Left kidney (tissue), 1 donor: ENCODE measurements at regions not wholly inside any gene's neighbourhood (a gene's known extent, or its start where the extent isn't known, plus 50 kb on each side); places are given as distances from the start of the nearest gene placed in this dataset.

Experiments
- DNase-seq: peaks from one replicate; pipeline ENCODE4 v3.0.0-alpha.2; 2013

DNA sequence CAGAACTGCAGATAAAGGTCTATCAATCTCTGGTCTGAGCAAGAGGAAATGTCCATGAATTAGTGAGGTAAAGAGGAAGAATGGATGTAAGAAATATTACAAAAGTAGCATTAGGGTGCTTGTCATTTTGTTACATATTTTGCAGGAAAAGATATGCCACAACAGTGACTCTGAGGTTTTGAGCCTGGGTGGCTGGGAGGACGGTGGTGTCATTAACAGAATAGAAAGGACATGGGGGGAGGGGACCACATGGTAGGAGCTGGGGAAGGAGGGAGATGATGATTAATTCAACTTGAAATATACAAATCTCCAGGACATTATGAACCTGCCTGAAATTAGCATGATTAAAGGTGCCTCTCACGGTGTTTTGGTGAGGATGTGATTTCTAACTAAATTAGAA is 245.5 kb upstream of the MDFIC2 start:
- no peak for DNase-seq

- no peak for DNase-seq
Measured at GRCh38 chr3:70556056-70556455, 243.6 kb upstream of the MDFIC2 start.

GRCh38 chr3:70554170-70554569 is 241.7 kb upstream of the MDFIC2 start:
- DNase-seq = no peak

- peak; percentile 46 for DNase-seq
Measured at GRCh38 chr3:70550723-70551319, 238.4 kb upstream of the MDFIC2 start.

DNA sequence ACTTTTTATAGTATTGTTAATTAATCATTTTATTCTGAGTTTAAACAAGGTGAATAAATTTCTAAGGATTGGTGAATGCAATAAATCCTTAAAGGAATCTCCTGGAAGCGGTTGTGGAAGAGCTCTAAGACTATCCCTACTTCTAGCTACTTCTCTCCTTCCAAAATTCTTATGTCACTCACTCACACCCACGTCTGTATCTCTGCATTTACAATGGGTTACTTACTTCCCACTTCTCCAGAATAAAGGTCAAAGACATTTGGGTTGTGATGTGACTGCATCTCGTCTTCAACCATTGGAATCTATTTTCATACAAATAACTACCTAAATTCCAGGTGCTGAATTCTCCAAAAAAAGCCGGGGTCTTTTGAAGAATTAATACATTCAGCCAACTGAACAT is 234.2 kb upstream of the MDFIC2 start:
- DNase-seq = no peak

DNA sequence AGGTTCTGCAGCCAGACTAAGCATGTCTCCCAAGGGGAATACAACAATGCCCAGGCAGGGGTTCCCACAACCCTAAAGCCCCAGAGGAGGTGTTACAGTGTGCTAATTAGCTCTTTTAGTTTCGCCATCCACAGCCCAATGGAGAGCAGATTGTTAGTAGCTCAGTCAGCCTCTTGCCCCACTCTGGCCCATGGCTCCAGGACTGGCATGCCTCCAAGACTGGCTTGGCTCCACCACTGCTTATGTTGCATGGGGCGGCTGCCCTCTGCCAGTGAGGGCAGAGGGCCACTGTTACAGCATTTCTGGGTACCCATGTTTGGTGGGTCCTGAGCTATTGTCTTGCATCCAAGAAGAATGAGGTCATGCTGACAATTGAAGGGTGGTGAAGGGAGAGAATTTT is 231.1 kb upstream of the MDFIC2 start:
- DNase-seq = no peak

DNA sequence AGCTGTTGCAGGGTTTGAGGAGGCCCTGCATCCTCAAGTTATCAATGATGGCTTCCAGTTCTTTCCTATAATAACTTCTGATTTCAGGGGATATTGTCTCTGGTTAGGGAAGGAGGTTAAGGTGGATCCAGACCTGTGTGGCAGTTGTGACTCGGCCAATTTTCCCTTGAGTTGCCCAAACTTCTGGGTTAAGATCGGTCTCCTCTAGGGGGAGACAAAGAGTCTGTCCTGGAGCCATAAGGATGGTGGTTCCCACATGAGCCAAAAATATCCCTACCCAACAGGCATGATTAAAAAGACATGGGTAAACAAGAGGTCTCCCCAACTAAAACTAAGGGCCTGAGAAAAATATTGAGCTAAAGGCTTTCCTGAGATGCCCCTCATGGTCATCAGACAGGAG is 227.5 kb upstream of the MDFIC2 start:
- no peak for DNase-seq

DNA sequence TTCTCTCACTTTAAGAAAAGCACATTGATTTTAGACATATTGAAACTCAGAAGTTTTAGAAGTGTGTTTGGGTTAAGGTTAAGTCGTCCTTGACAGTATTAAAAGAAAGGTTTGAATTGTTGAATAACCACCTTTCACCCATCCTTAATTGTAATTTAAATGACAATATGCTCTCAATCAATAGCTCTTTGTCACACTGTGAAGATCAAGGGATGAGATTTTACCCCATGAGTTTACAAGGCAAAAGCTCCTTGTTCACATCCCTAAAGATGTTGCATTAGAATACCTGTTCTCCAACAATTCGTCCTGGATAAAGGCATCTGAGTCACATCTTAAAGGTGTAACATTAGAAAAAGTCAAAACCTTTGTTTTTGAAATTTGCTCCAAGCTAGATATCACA is 220.4 kb upstream of the MDFIC2 start:
- DNase-seq = no peak

DNA sequence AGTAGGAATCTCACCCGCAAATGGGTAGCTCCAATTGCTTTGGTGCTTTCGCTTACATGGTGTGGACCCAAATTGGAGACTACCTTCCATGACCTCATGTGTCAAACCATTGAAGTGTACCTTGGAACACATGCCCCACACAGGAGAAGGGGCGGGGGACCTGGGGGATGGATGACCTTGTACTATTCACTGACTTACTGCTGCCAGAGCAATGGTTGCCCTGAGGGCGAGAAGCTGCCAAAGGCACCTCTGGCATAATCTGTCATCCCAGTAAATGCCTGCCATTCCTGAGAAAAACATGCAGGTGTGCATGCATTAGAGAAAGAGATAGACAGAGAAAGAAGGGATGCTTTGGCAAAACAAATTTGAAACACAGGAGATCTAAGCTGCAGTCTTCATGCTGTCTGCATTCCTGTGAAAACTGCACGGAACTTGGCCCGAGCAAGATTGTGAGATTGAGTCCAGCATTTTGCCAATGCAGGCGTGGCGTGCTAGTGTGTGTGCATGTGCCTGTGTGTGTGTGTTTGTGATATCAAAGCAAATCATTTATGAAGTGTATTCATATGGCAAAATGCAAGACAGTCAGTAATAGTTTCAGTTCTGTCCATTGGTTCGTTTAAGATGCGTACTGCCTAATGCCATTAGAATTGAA is 219.5 kb upstream of the MDFIC2 start:
- DNase-seq = no peak

- DNase-seq = peak; percentile 47
Measured at GRCh38 chr3:70531063-70531657, 218.7 kb upstream of the MDFIC2 start.

- peak; percentile 22 for DNase-seq
Measured at GRCh38 chr3:70530626-70531025, 218.2 kb upstream of the MDFIC2 start.

GRCh38 chr3:70527026-70527425 is 214.6 kb upstream of the MDFIC2 start:
- DNase-seq = no peak

DNA sequence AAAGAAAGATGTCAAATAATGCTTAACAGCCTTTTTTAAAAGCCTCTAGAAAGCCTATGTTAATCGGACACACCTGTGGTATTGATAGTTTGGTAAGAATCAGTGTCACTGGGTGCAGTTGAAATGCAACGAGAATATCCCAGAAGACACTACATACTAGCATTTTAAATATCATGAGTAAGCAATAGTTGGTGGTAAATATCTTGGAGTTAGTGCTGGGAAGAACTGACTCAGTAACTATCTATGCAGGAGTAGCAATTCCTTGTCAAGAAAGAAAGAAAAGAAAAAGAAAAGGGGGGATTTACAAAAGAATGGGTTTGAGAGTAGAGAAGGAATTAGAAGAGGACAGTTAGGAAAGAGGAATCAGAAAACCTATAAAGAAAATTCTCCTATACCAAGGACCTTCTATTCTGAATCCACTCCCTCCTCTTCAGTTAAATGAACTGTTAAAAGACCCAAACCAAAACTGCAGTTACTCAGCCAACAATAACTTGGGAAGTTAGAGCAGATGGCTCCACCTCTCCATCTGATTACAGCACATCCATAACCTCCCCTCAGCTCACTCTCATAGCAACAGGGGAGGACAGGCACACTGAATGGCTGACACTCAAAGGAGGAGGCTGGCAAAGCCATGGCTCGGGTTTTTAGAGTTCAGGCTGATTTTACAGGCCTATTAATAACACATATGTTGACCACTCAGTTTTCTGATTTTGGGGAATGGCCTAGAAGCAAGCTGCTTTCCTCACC is 207.6 kb upstream of the MDFIC2 start:
- no peak for DNase-seq

DNA sequence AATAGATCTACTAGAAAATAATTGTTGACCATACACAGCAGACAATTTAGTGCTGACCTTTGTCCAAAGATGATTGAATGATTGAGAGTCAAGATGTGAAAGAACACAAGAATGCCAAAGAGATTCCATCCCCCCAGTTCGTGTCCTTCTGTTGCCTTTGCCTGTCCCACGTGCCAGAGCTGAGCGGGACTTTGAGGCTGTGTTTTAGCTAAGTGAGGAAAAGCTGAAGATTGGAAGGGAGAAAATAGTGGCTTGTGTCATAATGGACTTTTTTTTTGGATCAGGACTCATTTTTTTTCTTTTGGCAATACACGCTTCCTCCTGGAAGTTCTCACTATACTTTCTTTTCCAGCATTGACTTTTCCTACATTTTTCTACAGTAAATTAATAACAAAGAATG is 206.6 kb upstream of the MDFIC2 start:
- DNase-seq = no peak

GRCh38 chr3:70518356-70518755 is 205.9 kb upstream of the MDFIC2 start:
- DNase-seq = no peak

DNA sequence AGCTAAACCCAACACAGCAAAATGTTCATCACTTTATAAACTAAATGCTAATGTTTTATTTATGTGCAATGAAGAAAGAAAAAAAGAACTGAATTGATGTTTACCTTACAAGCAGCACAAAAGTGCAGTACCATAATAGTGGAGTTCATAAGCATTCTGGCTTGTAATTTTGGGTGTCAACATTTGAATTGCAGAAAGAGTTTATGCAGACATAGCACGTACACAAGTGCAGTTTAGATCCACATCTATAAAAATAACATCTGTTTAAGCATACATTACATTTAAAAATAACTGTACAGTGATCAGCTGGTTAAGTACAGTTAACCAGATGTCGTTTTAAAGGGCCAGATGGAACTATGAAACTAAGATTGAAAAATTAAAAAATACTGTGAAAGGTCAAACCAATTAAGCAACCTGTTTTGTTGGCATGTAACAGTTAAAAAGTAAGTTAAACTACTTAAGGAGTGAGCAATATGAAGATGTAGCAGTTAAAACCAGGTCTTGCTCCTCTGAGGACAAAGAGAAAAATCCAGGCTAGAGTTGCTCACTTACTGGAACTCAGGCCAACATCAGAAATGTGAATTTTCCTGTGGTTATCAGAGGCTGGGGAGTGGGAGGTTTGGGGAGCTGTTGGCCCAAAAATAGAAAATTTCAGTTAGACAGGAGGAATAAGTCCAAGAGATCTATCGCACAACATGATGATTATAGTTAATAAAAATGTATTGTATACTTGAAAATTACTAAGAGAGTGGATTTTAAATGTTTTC is 204.9 kb upstream of the MDFIC2 start:
- no peak for DNase-seq

DNA sequence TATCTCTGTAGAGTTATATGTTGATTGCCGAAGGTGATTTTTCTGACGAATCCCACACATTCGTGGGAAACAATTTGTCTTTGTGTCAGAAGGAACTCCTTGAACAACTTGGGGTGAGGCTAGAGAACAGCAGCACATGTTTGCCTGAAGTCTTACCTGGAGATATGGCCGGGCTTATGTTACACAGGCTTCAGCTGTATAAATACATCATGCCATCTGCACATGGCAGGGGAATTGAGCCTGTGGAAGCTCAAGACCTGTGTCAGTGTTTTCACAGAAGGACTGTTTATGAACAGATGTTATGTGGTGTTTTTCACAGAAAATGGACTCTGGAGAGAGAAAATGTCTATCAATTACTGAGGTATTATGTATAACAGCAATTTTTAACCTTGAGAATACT is 203.6 kb upstream of the MDFIC2 start:
- DNase-seq = no peak

- no peak for DNase-seq
Measured at GRCh38 chr3:70507486-70507885, 195.0 kb upstream of the MDFIC2 start.

DNA sequence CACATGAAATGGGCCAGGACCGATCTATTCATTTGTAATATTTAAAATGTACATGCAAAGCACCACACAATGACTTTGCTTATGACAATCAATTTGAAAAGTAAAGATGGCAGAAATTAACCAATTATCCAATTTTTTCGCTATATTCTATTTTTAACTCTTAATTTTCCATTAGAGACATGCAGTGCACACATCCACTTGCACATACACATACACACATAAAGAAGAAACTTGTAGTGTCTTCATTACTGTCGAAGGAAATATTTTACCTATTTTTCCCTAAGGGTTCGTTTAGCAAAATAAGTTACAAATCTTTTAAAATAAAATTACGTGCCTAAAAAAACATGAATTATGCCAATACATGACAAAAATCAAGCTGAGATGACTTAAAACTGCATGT is 194.3 kb upstream of the MDFIC2 start:
- DNase-seq = no peak

- DNase-seq = no peak
Measured at GRCh38 chr3:70501561-70501960, 189.1 kb upstream of the MDFIC2 start.

GRCh38 chr3:70488816-70489215 is 176.4 kb upstream of the MDFIC2 start:
- DNase-seq = no peak

DNA sequence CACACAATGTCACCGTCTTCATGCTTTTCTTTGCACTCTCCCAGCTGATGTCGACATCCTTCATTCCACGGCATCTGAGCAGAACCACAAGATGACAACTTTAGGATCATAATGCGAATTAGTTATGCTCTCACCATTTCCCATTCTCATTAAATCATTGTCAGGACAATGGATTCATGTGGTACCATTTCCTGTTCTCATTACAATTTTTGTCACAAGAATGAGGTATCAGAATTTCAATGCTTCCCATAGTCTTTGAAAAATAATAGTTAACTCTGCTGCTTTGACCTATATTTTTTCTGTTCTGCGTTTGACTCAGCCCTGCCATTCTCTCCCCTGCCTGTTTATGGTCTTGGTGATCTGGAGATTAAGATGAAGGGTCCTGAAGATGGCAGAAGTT is 175.7 kb upstream of the MDFIC2 start:
- DNase-seq = no peak
